NCI-H748 (cell line): ENCODE measurements at regions not wholly inside any gene's neighbourhood (a gene's known extent, or its start where the extent isn't known, plus 50 kb on each side); places are given as distances from the start of the nearest gene placed in this dataset.
"Not testable (repeated sequence)": the region's sequence is repeated elsewhere in the genome, so short reads cannot be mapped to it uniquely, and the experiment has no call there.

Experiments
- DNase-seq: peaks from one replicate; lab custom pipeline; 2025; ENCODE audit not compliant: unreplicated experiment; lab: John Stamatoyannopoulos, UW

GRCh38 chr3:177871267-177871666, 665.0 kb upstream of the KCNMB2 start:
- not testable (repeated sequence) for DNase-seq

GRCh38 chr3:177878192-177878591, 658.0 kb upstream of the KCNMB2 start:
- DNase-seq, result no peak

GRCh38 chr3:177878957-177879356, 657.3 kb upstream of the KCNMB2 start:
- no peak for DNase-seq

- DNase-seq, result no peak
These were observed 654.9 kb upstream of the KCNMB2 start for GRCh38 chr3:177881351-177881750.

- DNase-seq, result no peak
These were observed 654.0 kb upstream of the KCNMB2 start for GRCh38 chr3:177882124-177882648.

GRCh38 chr3:177883091-177883490, 653.1 kb upstream of the KCNMB2 start:
- DNase-seq, result no peak

GRCh38 chr3:177883957-177884356, 652.3 kb upstream of the KCNMB2 start:
- no peak for DNase-seq

- no peak for DNase-seq
These were observed 651.2 kb upstream of the KCNMB2 start for GRCh38 chr3:177885063-177885462.

GRCh38 chr3:177886501-177886900, 649.7 kb upstream of the KCNMB2 start:
- no peak for DNase-seq

GRCh38 chr3:177887475-177887874, 648.8 kb upstream of the KCNMB2 start:
- DNase-seq, result no peak

GRCh38 chr3:177889161-177889560, 647.1 kb upstream of the KCNMB2 start:
- no peak for DNase-seq

GRCh38 chr3:177889652-177890358, 646.4 kb upstream of the KCNMB2 start:
- no peak for DNase-seq

- DNase-seq, result no peak
These were observed 645.9 kb upstream of the KCNMB2 start for GRCh38 chr3:177890359-177890683.

GRCh38 chr3:177891569-177891968, 644.7 kb upstream of the KCNMB2 start:
- DNase-seq, result not testable (repeated sequence)

- DNase-seq, result no peak
These were observed 642.9 kb upstream of the KCNMB2 start for GRCh38 chr3:177893331-177893730.

- DNase-seq, result no peak
These were observed 642.0 kb upstream of the KCNMB2 start for GRCh38 chr3:177894081-177894728.

- no peak for DNase-seq
These were observed 638.1 kb upstream of the KCNMB2 start for GRCh38 chr3:177898185-177898584.

- DNase-seq, result no peak
These were observed 636.8 kb upstream of the KCNMB2 start for GRCh38 chr3:177899275-177900067.

- no peak for DNase-seq
These were observed 633.4 kb upstream of the KCNMB2 start for GRCh38 chr3:177902876-177903275.

- no peak for DNase-seq
These were observed 631.6 kb upstream of the KCNMB2 start for GRCh38 chr3:177904621-177905020.

GRCh38 chr3:177905173-177906125, 630.8 kb upstream of the KCNMB2 start:
- DNase-seq, result no peak
